Uterus (tissue), 2 donors: ENCODE measurements at regions not wholly inside any gene's neighbourhood (a gene's known extent, or its start where the extent isn't known, plus 50 kb on each side); places are given as distances from the start of the nearest gene placed in this dataset.

Experiments used
- POLR2A ChIP-seq, 2 donors: fragments of 450-650 bp; IDR thresholded peaks; one replicate each; pipeline ENCODE4 v1.6.1; 2016; ENCODE audit warnings: antibody characterized with exemption in 2 of 2, mild to moderate bottlenecking in 1 of 2, moderate library complexity in 1 of 2
- TF ChIP-seq, protein P1 (sequence below), 4 experiments: fragments of 200-600 bp in 2 of 4; fragments of 450-650 bp in 2 of 4; sonication (generic) in 2 of 4; IDR thresholded peaks; one replicate each; pipeline ENCODE4 v1.5.1; 2016 to 2019; ENCODE audit warnings: antibody characterized with exemption in 4 of 4, mild to moderate bottlenecking in 2 of 4, moderate library complexity in 1 of 4

DNA sequence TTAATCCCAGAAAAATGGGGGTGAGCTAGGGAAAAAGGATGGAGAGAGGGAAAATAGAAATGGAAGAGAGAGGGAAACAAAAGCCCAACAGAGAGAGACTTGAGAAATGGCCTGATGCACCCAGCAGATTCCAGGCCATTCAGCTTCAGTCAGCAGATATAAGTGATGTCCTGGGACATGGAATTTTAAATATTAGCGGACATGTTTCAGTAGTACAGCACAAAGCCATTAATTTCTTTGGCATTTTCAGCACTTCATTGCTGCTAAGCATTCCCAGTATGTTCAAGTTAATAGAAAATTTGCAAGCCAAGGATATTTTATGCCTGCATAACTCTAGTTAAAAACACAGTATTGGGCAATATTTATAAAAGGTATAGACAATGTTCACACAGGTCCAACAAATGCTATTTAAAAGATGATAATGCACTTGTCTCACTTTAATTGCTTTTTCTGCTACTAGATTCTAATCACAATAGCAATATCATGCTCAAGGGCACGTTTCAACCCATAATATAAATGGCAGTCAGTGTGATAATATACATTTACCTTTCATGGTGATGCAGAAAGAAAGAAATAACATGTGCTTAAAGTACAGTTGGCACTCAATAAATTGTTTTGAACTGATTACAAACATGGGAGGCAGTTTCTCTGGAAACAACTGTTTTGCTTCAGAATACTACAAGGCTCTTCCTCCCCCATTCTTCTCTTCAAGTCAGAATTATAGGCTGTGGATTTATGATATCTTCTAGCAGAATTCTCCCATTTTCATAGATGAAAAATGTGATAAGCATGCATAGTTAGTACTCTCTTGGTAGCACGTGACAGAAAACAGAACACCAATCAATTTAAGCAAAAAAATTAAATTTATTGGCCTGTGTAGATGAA lies 108.1 kb upstream of the MAGI3 start:
- TF ChIP-seq, protein P1, sequence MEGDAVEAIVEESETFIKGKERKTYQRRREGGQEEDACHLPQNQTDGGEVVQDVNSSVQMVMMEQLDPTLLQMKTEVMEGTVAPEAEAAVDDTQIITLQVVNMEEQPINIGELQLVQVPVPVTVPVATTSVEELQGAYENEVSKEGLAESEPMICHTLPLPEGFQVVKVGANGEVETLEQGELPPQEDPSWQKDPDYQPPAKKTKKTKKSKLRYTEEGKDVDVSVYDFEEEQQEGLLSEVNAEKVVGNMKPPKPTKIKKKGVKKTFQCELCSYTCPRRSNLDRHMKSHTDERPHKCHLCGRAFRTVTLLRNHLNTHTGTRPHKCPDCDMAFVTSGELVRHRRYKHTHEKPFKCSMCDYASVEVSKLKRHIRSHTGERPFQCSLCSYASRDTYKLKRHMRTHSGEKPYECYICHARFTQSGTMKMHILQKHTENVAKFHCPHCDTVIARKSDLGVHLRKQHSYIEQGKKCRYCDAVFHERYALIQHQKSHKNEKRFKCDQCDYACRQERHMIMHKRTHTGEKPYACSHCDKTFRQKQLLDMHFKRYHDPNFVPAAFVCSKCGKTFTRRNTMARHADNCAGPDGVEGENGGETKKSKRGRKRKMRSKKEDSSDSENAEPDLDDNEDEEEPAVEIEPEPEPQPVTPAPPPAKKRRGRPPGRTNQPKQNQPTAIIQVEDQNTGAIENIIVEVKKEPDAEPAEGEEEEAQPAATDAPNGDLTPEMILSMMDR (IDR thresholded peaks at IDR 0.05): no peak
- no peak for TF ChIP-seq POLR2A (IDR thresholded peaks at IDR 0.05)
